ENCODE measurements at regions not wholly inside any gene's neighbourhood (a gene's known extent, or its start where the extent isn't known, plus 50 kb on each side); places are given as distances from the start of the nearest gene placed in this dataset.

DNA sequence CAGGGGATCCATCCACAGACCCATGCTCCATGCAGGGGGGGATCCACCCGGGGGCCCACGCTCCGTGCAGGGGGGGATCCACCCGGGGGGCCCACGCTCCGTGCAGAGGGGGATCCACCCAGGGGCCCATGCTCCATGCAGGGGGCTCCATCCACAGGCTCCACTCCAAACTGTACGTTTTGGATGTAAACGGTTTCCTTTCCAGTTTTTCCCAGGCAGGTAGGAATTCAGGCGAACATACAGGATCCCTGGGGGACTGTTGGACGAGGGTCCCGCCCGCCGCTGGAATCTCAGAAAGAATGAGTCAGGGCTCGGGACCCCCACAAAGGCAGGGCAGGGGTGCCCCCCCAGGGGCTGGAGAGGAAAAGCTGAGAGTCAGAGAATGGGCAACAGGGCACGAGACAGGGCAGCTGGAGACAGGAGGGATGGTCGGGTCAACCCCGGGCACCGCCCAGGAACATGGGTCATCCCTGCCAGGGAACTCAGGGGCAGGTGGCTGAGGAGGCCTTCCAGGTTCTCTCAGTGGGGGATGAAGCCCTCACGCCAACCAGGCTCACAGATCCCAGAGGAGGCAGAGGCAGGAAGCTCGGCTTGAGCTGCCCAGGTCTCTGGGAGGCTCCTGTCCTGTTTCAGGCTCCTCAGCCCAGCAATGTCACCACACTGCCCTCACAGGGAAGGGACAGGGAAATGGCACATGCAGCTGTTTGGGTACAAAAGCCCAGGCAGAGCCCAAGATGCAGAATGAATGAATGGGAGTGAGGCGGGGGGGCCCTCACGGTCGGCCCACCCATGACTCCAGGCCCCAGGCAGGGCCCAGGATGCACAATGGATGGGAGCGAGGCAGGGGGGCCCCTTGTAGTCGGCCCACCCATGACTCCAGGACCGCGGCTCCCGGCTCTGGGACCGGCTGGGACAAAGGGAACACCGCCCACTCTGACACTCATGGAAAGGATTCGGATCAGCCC is 200.2 kb downstream of the BRD1 start:
- TF ChIP-seq POLR2AphosphoS5 (IDR thresholded peaks at IDR 0.05): no peak
- H3K4me1 ChIP-seq: peaks cover 0 to 19% (median 8%) of the 10 kb centered on the region in 6 donors
- intact Hi-C loops (cut with DNase I; ENCODE audit: low total_unique reads): no loop called here
- WGBS, 5 donors: 84 to 92% (median 90%) methylated on average over 23 to 31 of the region's 31 CpGs
- DNase-seq: peak; percentile 58
- peaks cover 0 to 46% (median 0%) of the 10 kb centered on the region in 6 donors for H3K36me3 ChIP-seq
- no peak overlapping the region for H3K4me3 ChIP-seq
- no peaks in the 10 kb centered on the region for H3K9me3 ChIP-seq
- H3K27ac ChIP-seq: no peak overlapping the region
- H3K27me3 ChIP-seq (replicated peaks in 1 of 7): no peaks in the 10 kb centered on the region

DNA sequence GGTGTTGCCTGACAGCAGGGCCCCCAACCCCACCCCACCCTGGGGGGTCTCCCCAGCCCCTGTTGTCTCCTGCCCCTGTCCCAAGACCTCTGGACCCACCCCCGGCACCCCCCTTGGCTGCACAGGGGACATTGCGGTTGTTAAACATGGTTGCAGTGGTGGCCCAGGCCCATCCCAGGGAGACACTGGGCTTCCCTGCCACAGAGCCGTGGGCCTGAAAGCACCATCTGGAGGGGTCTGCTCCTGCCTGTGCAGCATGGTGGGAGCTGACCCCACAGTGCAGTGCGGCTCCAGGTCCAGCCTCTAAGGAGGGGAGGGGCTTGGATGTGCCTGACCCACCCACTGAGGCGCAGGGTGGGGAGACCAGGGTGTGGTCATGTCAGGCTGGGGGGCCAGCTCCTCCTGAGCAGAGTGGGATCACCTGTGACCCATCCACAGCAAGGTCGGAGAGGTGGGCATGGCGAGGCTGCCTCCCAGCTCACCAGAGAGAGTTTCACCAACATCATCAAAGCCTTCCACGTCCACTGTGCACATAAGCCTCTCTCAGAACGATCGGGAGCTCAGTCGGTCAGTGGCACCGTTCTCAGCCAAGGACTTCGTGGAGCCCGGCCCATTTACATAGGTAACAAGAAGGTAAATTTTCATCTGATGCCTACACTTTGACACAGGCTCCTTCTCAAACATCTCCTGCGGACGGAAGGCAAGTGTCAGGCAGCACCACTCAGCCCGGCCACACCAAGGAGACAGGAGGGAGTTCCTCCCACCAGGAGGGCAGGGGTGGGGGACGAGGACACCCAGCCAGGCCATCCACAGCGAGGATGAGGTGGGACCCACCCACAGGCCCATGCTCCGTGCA is 201.1 kb downstream of the BRD1 start:
- no peak overlapping the region for H3K4me3 ChIP-seq
- H3K36me3 ChIP-seq: peaks cover 0 to 36% (median 0%) of the 10 kb centered on the region in 6 donors
- no peak for TF ChIP-seq POLR2A (IDR thresholded peaks at IDR 0.05)
- TF ChIP-seq, protein P1, sequence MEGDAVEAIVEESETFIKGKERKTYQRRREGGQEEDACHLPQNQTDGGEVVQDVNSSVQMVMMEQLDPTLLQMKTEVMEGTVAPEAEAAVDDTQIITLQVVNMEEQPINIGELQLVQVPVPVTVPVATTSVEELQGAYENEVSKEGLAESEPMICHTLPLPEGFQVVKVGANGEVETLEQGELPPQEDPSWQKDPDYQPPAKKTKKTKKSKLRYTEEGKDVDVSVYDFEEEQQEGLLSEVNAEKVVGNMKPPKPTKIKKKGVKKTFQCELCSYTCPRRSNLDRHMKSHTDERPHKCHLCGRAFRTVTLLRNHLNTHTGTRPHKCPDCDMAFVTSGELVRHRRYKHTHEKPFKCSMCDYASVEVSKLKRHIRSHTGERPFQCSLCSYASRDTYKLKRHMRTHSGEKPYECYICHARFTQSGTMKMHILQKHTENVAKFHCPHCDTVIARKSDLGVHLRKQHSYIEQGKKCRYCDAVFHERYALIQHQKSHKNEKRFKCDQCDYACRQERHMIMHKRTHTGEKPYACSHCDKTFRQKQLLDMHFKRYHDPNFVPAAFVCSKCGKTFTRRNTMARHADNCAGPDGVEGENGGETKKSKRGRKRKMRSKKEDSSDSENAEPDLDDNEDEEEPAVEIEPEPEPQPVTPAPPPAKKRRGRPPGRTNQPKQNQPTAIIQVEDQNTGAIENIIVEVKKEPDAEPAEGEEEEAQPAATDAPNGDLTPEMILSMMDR (IDR thresholded peaks at IDR 0.05 in 8 of 11, conservative IDR thresholded peaks at IDR 0.05 in 3 of 11): no peak
- TF ChIP-seq POLR2AphosphoS5 (IDR thresholded peaks at IDR 0.05): no peak
- peaks cover 0 to 19% (median 3%) of the 10 kb centered on the region in 6 donors for H3K4me1 ChIP-seq
- peak; percentile 64 for DNase-seq
- WGBS, 5 donors: 86 to 95% (median 91%) methylated on average over 10 to 20 of the region's 20 CpGs
- intact Hi-C loops (cut with DNase I; ENCODE audit: low total_unique reads): no loop called here
- no peaks in the 10 kb centered on the region for H3K27me3 ChIP-seq (replicated peaks in 1 of 7)
- H3K9me3 ChIP-seq: no peaks in the 10 kb centered on the region
- no peak overlapping the region for H3K27ac ChIP-seq

DNA sequence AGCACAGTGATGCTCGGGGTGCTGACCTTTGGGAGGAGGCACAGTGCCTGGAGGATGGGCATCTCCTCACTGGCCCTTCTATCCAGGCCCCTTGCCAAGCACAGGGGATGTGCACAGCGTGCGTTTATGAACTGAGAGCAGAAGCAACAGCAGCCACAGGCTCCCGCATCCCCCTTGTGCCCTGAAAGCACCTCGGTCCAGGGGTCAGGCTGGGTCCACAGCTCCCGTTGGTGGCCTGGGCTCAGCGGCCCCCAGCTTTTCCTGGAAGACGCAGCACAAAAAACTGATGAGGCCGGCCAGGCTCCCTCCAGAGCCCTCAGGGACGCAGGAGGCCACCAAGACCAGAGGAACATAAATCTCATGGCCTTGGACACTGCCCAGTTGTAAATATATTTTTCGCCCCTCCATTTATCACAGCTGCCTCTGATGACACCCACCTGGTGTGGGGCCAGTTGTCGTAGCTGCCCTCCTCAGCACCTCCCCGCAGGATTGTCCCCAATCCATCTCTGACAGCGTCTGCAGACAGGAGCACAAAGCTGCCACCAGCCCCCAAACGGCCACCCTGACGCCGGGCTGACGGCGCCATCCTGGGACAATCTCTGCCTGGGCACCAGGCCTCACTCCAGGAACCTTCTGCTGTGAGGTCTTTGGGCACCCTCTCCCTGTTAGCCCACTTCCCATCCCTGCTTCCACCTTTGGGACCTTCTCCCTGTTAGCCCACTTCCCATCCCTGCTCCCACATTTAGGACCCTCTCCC is 203.1 kb downstream of the BRD1 start:
- intact Hi-C loops (cut with DNase I; ENCODE audit: low total_unique reads): no loop called here
- Histone ChIP-seq H3K4me3 (no peak overlapping the region), H3K27ac (no peak overlapping the region), H3K4me1 (peaks cover 0 to 23% (median 3%) of the 10 kb centered on the region in 6 donors), H3K36me3 (peaks cover 0 to 50% (median 0%) of the 10 kb centered on the region in 6 donors), H3K9me3 (no peaks in the 10 kb centered on the region), H3K27me3 (replicated peaks in 1 of 7) (no peaks in the 10 kb centered on the region)
- no peak for TF ChIP-seq POLR2AphosphoS5 (IDR thresholded peaks at IDR 0.05)
- TF ChIP-seq, protein P1 (IDR thresholded peaks at IDR 0.05 in 8 of 11, conservative IDR thresholded peaks at IDR 0.05 in 3 of 11): no peak
- peak; percentile 37 for DNase-seq
- 77 to 86% (median 84%) methylated on average over 14 to 19 of the region's 19 CpGs for WGBS, 5 donors

DNA sequence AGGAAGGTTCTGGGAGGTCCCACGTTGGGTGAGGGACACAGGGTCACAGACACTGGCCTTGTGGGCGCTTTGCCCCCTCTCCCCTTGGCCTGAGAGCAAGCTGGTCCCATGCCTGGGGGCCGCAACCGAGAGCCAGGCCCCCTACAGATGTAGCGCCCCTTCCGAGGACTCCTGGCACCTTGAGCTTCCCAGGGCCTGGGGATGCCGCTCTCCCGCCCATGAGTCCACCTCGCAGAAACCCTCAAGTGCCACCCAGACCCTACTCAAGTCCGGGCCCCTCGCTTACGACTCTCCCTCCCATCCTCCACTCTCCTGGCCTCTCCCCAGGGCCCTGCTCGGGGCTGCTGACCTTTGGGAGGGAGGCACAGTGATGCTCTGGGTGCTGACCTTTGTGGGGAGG is 204.0 kb downstream of the BRD1 start:
- H3K36me3 ChIP-seq: peaks cover 0 to 51% (median 0%) of the 10 kb centered on the region in 6 donors

More for the DNA sequence above, 204.0 kb downstream of the BRD1 start:
- peak; percentile 40 for DNase-seq
- H3K4me1 ChIP-seq: peaks cover 0 to 16% (median 2%) of the 10 kb centered on the region in 6 donors
- intact Hi-C loops (cut with DNase I; ENCODE audit: low total_unique reads): no loop called here
- WGBS, 5 donors: 86 to 94% (median 90%) methylated on average over 11 to 13 of the region's 13 CpGs
- H3K27me3 ChIP-seq (replicated peaks in 1 of 7): no peaks in the 10 kb centered on the region
- H3K4me3 ChIP-seq: no peak overlapping the region
- TF ChIP-seq, protein P1 (IDR thresholded peaks at IDR 0.05 in 8 of 11, conservative IDR thresholded peaks at IDR 0.05 in 3 of 11): no peak
- TF ChIP-seq POLR2AphosphoS5 (IDR thresholded peaks at IDR 0.05) (no peak), POLR2A (IDR thresholded peaks at IDR 0.05) (no peak)
- H3K9me3 ChIP-seq: no peaks in the 10 kb centered on the region
- no peak overlapping the region for H3K27ac ChIP-seq

Data from spleen (tissue), 11 donors.